HCT116 (cell line): ENCODE measurements at regions not wholly inside any gene's neighbourhood (a gene's known extent, or its start where the extent isn't known, plus 50 kb on each side); places are given as distances from the start of the nearest gene placed in this dataset.

Experiments
- ATAC-seq: fragments of 200-7000 bp; cut with Tn5 transposase; 2 replicates; pipeline ENCODE4 v1.9.1; 2020; ENCODE audit warnings: mild to moderate bottlenecking, moderate library complexity
- BruUV-seq: library from RNA; stranded (reverse); fragments of 400-500 nt; replicated peaks from 2 replicates; lab custom pipeline; 2021; lab: Mats Ljungman, UMichigan
- CTCF ChIA-PET: fragments of 300-600 bp; sonication (Branson Sonifier 250); formaldehyde crosslinking; loops from one replicate; lab custom pipeline; 2021; ENCODE audit warnings: antibody characterized with exemption; lab: Charles Lee
- POLR2A ChIA-PET: fragments of 300-600, 350-600 bp; sonication (Branson Sonifier 250); formaldehyde crosslinking; loops from one replicate; lab custom pipeline; 2021; ENCODE audit warnings: antibody characterized with exemption; lab: Charles Lee
- RAD21 ChIA-PET, 2 experiments: fragments of 300-600 bp; sonication (Branson Sonifier 250); formaldehyde crosslinking; loops; one replicate each; lab custom pipeline; 2023; ENCODE audit warnings: low total read pairs in 2 of 2; ENCODE audit not compliant: uncharacterized antibody in 2 of 2, unreplicated experiment in 2 of 2, low non-redundant PET in 1 of 2; lab: Charles Lee
- DNase-seq: peaks from one replicate; pipeline ENCODE4 v3.0.0-alpha.2; 2010; ENCODE audit warnings: low read depth, low spot score
- H2AFZ ChIP-seq: fragments of 200-600 bp; shearing (Covaris generic), sonication (generic); 2 replicates; pipeline ENCODE4 v1.6.1; 2017; ENCODE audit warnings: low read depth, mixed run types, mixed read lengths, antibody characterized with exemption, low read length; ENCODE audit not compliant: poor library complexity, severe bottlenecking
- H3K27ac ChIP-seq: 2 replicates; pipeline ENCODE4 v1.5.1; 2012; ENCODE audit warnings: low read depth, low read length
- H3K27me3 ChIP-seq: fragments of 200-600 bp; sonication (generic); 2 replicates; pipeline ENCODE4 v1.6.1; 2016; ENCODE audit warnings: mixed run types, low read length, mixed read lengths; ENCODE audit not compliant: insufficient read depth
- H3K36me3 ChIP-seq, 2 experiments: fragments of 200-500 bp in 1 of 2; fragments of 200-600 bp in 1 of 2; sonication (Bioruptor generic) in 1 of 2; sonication (generic) in 1 of 2; 2 replicates each; pipeline versions ENCODE4 v1.5.1 to v1.6.1; 2014 to 2016; ENCODE audit warnings: low read length in 2 of 2, inconsistent platforms in 1 of 2, mixed read lengths in 1 of 2, mixed run types in 1 of 2; ENCODE audit not compliant: insufficient read depth in 2 of 2, control insufficient read depth in 1 of 2
- H3K4me1 ChIP-seq, 2 experiments: fragments of 200-600 bp in 1 of 2; sonication (generic) in 1 of 2; 2 replicates each; pipeline versions ENCODE4 v1.5.1 to v1.6.1; 2012 to 2017; ENCODE audit warnings: low read length in 2 of 2, inconsistent platforms in 1 of 2, mild to moderate bottlenecking in 1 of 2, mixed read lengths in 1 of 2, mixed run types in 1 of 2, moderate library complexity in 1 of 2; ENCODE audit not compliant: insufficient read depth in 2 of 2, control insufficient read depth in 1 of 2
- H3K4me2 ChIP-seq: fragments of 200-600 bp; sonication (generic); 2 replicates; pipeline ENCODE4 v1.6.1; 2017; ENCODE audit warnings: mixed run types, low read length, mixed read lengths
- H3K4me3 ChIP-seq, 2 experiments: fragments of 200-600 bp in 1 of 2; sonication (generic) in 1 of 2; replicated peaks in 1 of 2; 2 replicates each; pipeline ENCODE4 v1.5.1; 2011 to 2016; ENCODE audit warnings: low read length in 2 of 2, control low read depth in 1 of 2, low read depth in 1 of 2, mild to moderate bottlenecking in 1 of 2, mixed read lengths in 1 of 2, mixed run types in 1 of 2
- H3K79me2 ChIP-seq: fragments of 200-600 bp; sonication (generic); 2 replicates; pipeline ENCODE4 v1.6.1; 2017; ENCODE audit warnings: mild to moderate bottlenecking, mixed run types, low read length, moderate library complexity, mixed read lengths; ENCODE audit not compliant: insufficient read depth
- H3K9ac ChIP-seq: fragments of 200-600 bp; sonication (generic); 2 replicates; pipeline ENCODE4 v1.6.1; 2016; ENCODE audit warnings: low read length, mixed read lengths
- H3K9me2 ChIP-seq: fragments of 200-600 bp; sonication (generic), shearing (Covaris generic); 2 replicates; pipeline ENCODE4 v1.6.1; 2017; ENCODE audit warnings: mixed run types, mild to moderate bottlenecking, moderate library complexity; ENCODE audit not compliant: insufficient read depth
- H3K9me3 ChIP-seq, 2 experiments: fragments of 200-500 bp in 1 of 2; fragments of 200-600 bp in 1 of 2; sonication (Bioruptor generic) in 1 of 2; sonication (generic) in 1 of 2; 2 replicates each; pipeline ENCODE4 v1.6.1; 2014 to 2017; ENCODE audit warnings: low read length in 2 of 2, mixed read lengths in 2 of 2, inconsistent platforms in 1 of 2, low read depth in 1 of 2, mild to moderate bottlenecking in 1 of 2, mixed run types in 1 of 2, moderate library complexity in 1 of 2; ENCODE audit not compliant: control insufficient read depth in 1 of 2, insufficient read depth in 1 of 2
- H4K20me1 ChIP-seq: fragments of 200-600 bp; sonication (generic), shearing (Covaris generic); 2 replicates; pipeline ENCODE4 v1.6.1; 2017; ENCODE audit warnings: mixed run types, mild to moderate bottlenecking, moderate library complexity; ENCODE audit not compliant: insufficient read depth
- ATF3 ChIP-seq: IDR thresholded peaks from 2 replicates; pipeline ENCODE4 v1.6.1; 2012
- CBX3 ChIP-seq: IDR thresholded peaks from 2 replicates; pipeline ENCODE4 v1.6.1; 2012; ENCODE audit warnings: low read depth
- CTCF ChIP-seq, 3 experiments: fragments of 200-600 bp in 1 of 3; sonication (generic) in 1 of 3; IDR thresholded peaks in 2 of 3; conservative IDR thresholded peaks in 1 of 3; 2 replicates each; pipeline ENCODE4 v1.5.1; 2012 to 2017; ENCODE audit warnings: low read depth in 2 of 3, low read length in 2 of 3, antibody characterized with exemption in 1 of 3, borderline replicate concordance in 1 of 3, control low read depth in 1 of 3, mild to moderate bottlenecking in 1 of 3, mixed read lengths in 1 of 3, mixed run types in 1 of 3, moderate library complexity in 1 of 3; ENCODE audit not compliant: insufficient read depth in 1 of 3
- EGR1 ChIP-seq: IDR thresholded peaks from 2 replicates; pipeline ENCODE4 v1.6.1; 2012; ENCODE audit warnings: low read depth
- ELF1 ChIP-seq: IDR thresholded peaks from 2 replicates; pipeline ENCODE4 v1.6.1; 2012; ENCODE audit warnings: low read depth, borderline replicate concordance
- EZH2phosphoT487 ChIP-seq: fragments of 200-600 bp; IDR thresholded peaks from 2 replicates; pipeline ENCODE4 v1.6.1; 2018; ENCODE audit warnings: antibody characterized with exemption, borderline replicate concordance
- FOSL1 ChIP-seq: IDR thresholded peaks from 2 replicates; pipeline ENCODE4 v1.6.1; 2012; ENCODE audit warnings: low read depth
- JUND ChIP-seq: IDR thresholded peaks from 2 replicates; pipeline ENCODE4 v1.6.1; 2012
- POLR2A ChIP-seq: IDR thresholded peaks from 2 replicates; pipeline ENCODE4 v1.7.0; 2011; ENCODE audit warnings: borderline replicate concordance; ENCODE audit not compliant: insufficient read depth, insufficient read length; ENCODE audit errors: extremely low read depth
- RAD21 ChIP-seq: IDR thresholded peaks from 2 replicates; pipeline ENCODE4 v1.6.1; 2012; ENCODE audit warnings: low read depth, mild to moderate bottlenecking
- REST ChIP-seq: IDR thresholded peaks from 2 replicates; pipeline ENCODE4 v1.6.1; 2012; ENCODE audit warnings: low read depth
- SRF ChIP-seq: IDR thresholded peaks from 2 replicates; pipeline ENCODE4 v1.6.1; 2012; ENCODE audit warnings: low read depth
- YY1 ChIP-seq: IDR thresholded peaks from 2 replicates; pipeline ENCODE4 v1.6.1; 2011; ENCODE audit warnings: low read length, low read depth, moderate library complexity, mild to moderate bottlenecking; ENCODE audit not compliant: insufficient replicate concordance; ENCODE audit errors: extremely low read depth
- intact Hi-C: fragments of 100-400 bp; cut with micrococcal nuclease; formaldehyde crosslinking; loops from 2 replicates; pipeline ENCODE4 v1.10.0; 2022

- H3K9me2 ChIP-seq = no peaks in the 10 kb centered on the region
- RAD21 ChIA-PET = no interaction called here
- intact Hi-C loops = no loop called here
- H3K9ac ChIP-seq = no peak overlapping the region
- no peaks in the 10 kb centered on the region for H3K79me2 ChIP-seq
- H2AFZ ChIP-seq = no peak overlapping the region
- CTCF ChIA-PET = no interaction called here
- no peaks in the 10 kb centered on the region for H3K9me3 ChIP-seq
- H3K4me3 ChIP-seq = no peak overlapping the region
- H3K4me2 ChIP-seq = no peak overlapping the region
- TF ChIP-seq ELF1 (no peak), REST (no peak), YY1 (no peak), FOSL1 (no peak), JUND (no peak), POLR2A (no peak)
- H3K4me1 ChIP-seq = no peaks in the 10 kb centered on the region
- ATAC-seq (no peak), DNase-seq (no peak)
- H3K27me3 ChIP-seq = no peaks in the 10 kb centered on the region
- no peaks in the 10 kb centered on the region for H3K36me3 ChIP-seq
- POLR2A ChIA-PET = interaction anchor here (0.6 kb wide), 1 partner anchor 9 kb away, joined by 3 read pairs; no protein-coding TSS in a partner anchor
- no TSS peak for BruUV-seq
- H3K27ac ChIP-seq = no peak overlapping the region
- H4K20me1 ChIP-seq = no peaks in the 10 kb centered on the region
Observed at GRCh38 chr1:191432817-191433216, 725.4 kb upstream of the RGS18 start.

GRCh38 chr1:191438979-191439378, 719.3 kb upstream of the RGS18 start:
- Histone ChIP-seq H3K36me3 (no peaks in the 10 kb centered on the region), H4K20me1 (no peaks in the 10 kb centered on the region), H3K27me3 (no peaks in the 10 kb centered on the region), H3K4me2 (no peak overlapping the region), H3K9me2 (no peaks in the 10 kb centered on the region), H3K4me3 (no peak overlapping the region), H2AFZ (no peak overlapping the region), H3K79me2 (no peaks in the 10 kb centered on the region), H3K9me3 (no peaks in the 10 kb centered on the region), H3K9ac (no peak overlapping the region), H3K4me1 (no peaks in the 10 kb centered on the region), H3K27ac (no peak overlapping the region)
- DNase-seq (no peak), ATAC-seq (no peak)
- POLR2A ChIA-PET = no interaction called here
- intact Hi-C loops = no loop called here
- CTCF ChIA-PET = no interaction called here
- no TSS peak for BruUV-seq
- RAD21 ChIA-PET = no interaction called here
- TF ChIP-seq CTCF (IDR thresholded peaks at IDR 0.05 in 2 of 3, conservative IDR thresholded peaks at IDR 0.05 in 1 of 3; ENCODE audit: borderline replicate concordance in 1 of 3, insufficient read depth in 1 of 3, low read depth in 2 of 3, low read length in 2 of 3) (no peak), RAD21 (no peak), EGR1 (no peak), FOSL1 (no peak), SRF (no peak), POLR2A (no peak), ATF3 (no peak), ELF1 (no peak), YY1 (no peak), CBX3 (no peak), EZH2phosphoT487 (no peak)
